H9 (cell line): ENCODE measurements at regions not wholly inside any gene's neighbourhood (a gene's known extent, or its start where the extent isn't known, plus 50 kb on each side); places are given as distances from the start of the nearest gene placed in this dataset.

Source experiments
- DNase-seq: peaks from one replicate; pipeline ENCODE4 v3.0.0-alpha.2; 2017
- H2AFZ ChIP-seq: one replicate; pipeline ENCODE4 v1.6.1; 2013; ENCODE audit warnings: mild to moderate bottlenecking, low read length, control low read depth, moderate library complexity
- H2AK5ac ChIP-seq: 2 replicates; pipeline ENCODE4 v1.6.1; 2013; ENCODE audit warnings: low read length, control low read depth, mixed read lengths; ENCODE audit not compliant: insufficient read length
- H2BK120ac ChIP-seq: one replicate; pipeline ENCODE4 v1.6.1; 2013; ENCODE audit warnings: low read depth, mild to moderate bottlenecking, low read length, control low read depth, inconsistent platforms; ENCODE audit not compliant: poor library complexity, severe bottlenecking
- H2BK12ac ChIP-seq: 2 replicates; pipeline ENCODE4 v1.6.1; 2013; ENCODE audit warnings: low read length, control low read depth, mixed read lengths, low read depth; ENCODE audit not compliant: insufficient read length
- H2BK15ac ChIP-seq: 2 replicates; pipeline ENCODE4 v1.6.1; 2013; ENCODE audit warnings: low read depth, low read length, control low read depth
- H2BK20ac ChIP-seq: one replicate; pipeline ENCODE4 v1.6.1; 2013; ENCODE audit warnings: low read depth, mild to moderate bottlenecking, low read length, control low read depth, inconsistent platforms; ENCODE audit not compliant: poor library complexity, severe bottlenecking
- H2BK5ac ChIP-seq: 2 replicates; pipeline ENCODE4 v1.6.1; 2013; ENCODE audit warnings: low read length, control low read depth, mixed read lengths; ENCODE audit not compliant: insufficient read length
- H3K14ac ChIP-seq: 2 replicates; pipeline ENCODE4 v1.6.1; 2013; ENCODE audit warnings: low read length, control low read depth; ENCODE audit not compliant: insufficient read depth
- H3K18ac ChIP-seq: 2 replicates; pipeline ENCODE4 v1.6.1; 2013; ENCODE audit warnings: low read depth, mild to moderate bottlenecking, mixed read lengths, low read length, control low read depth; ENCODE audit not compliant: insufficient read length
- H3K23ac ChIP-seq: 2 replicates; pipeline ENCODE4 v1.6.1; 2013; ENCODE audit warnings: low read length, control low read depth, mixed read lengths, low read depth; ENCODE audit not compliant: insufficient read length
- H3K23me2 ChIP-seq: 2 replicates; pipeline ENCODE4 v1.6.1; 2013; ENCODE audit warnings: low read depth, mild to moderate bottlenecking, mixed read lengths, low read length, control low read depth; ENCODE audit not compliant: insufficient read length, poor library complexity, severe bottlenecking
- H3K27ac ChIP-seq: 2 replicates; pipeline ENCODE4 v1.5.1; 2013; ENCODE audit warnings: low read length, control low read depth, mixed read lengths, low read depth; ENCODE audit not compliant: insufficient read length
- H3K27me3 ChIP-seq: 2 replicates; pipeline ENCODE4 v1.6.1; 2013; ENCODE audit warnings: low read length, control low read depth, inconsistent platforms; ENCODE audit not compliant: insufficient read depth
- H3K4ac ChIP-seq: 2 replicates; pipeline ENCODE4 v1.6.1; 2013; ENCODE audit warnings: low read depth, mild to moderate bottlenecking, control low read depth, inconsistent platforms, low read length, moderate library complexity
- H3K4me1 ChIP-seq: 2 replicates; pipeline ENCODE4 v1.6.1; 2013; ENCODE audit warnings: low read length, control low read depth, inconsistent platforms; ENCODE audit not compliant: insufficient read depth
- H3K4me2 ChIP-seq: 2 replicates; pipeline ENCODE4 v1.6.1; 2013; ENCODE audit warnings: low read length, control low read depth, mixed read lengths; ENCODE audit not compliant: insufficient read length, insufficient read depth
- H3K56ac ChIP-seq: 2 replicates; pipeline ENCODE4 v1.6.1; 2013; ENCODE audit warnings: low read depth, mild to moderate bottlenecking, mixed read lengths, low read length, control low read depth; ENCODE audit not compliant: insufficient read length
- H3K79me1 ChIP-seq: 2 replicates; pipeline ENCODE4 v1.6.1; 2013; ENCODE audit warnings: low read depth, mild to moderate bottlenecking, moderate library complexity, low read length, control low read depth, inconsistent platforms; ENCODE audit not compliant: insufficient read depth, poor library complexity, severe bottlenecking
- H3K79me2 ChIP-seq: 2 replicates; pipeline ENCODE4 v1.6.1; 2013; ENCODE audit warnings: low read length, control low read depth, inconsistent platforms; ENCODE audit not compliant: insufficient read depth
- H3K9ac ChIP-seq: 2 replicates; pipeline ENCODE4 v1.6.1; 2013; ENCODE audit warnings: low read length, control low read depth, mixed read lengths; ENCODE audit not compliant: insufficient read length; ENCODE audit errors: extremely low read depth
- H3K9me3 ChIP-seq: one replicate; pipeline ENCODE4 v1.6.1; 2013; ENCODE audit warnings: low read depth, low read length, inconsistent platforms; ENCODE audit not compliant: control insufficient read depth
- H3T11ph ChIP-seq: one replicate; pipeline ENCODE4 v1.6.1; 2013; ENCODE audit warnings: mild to moderate bottlenecking, low read length, control low read depth, inconsistent platforms
- H4K20me1 ChIP-seq: one replicate; pipeline ENCODE4 v1.6.1; 2013; ENCODE audit not compliant: control insufficient read depth, insufficient read length, insufficient read depth
- H4K5ac ChIP-seq: 2 replicates; pipeline ENCODE4 v1.6.1; 2013; ENCODE audit warnings: low read depth, mild to moderate bottlenecking, mixed read lengths, low read length, control low read depth; ENCODE audit not compliant: insufficient read length
- H4K8ac ChIP-seq: replicated peaks from 2 replicates; pipeline ENCODE4 v1.6.1; 2013; ENCODE audit warnings: low read length, control low read depth, mixed read lengths, low read depth; ENCODE audit not compliant: insufficient read length
- H4K91ac ChIP-seq: 2 replicates; pipeline ENCODE4 v1.6.1; 2013; ENCODE audit warnings: low read depth, mild to moderate bottlenecking, moderate library complexity, mixed read lengths, low read length, control low read depth; ENCODE audit not compliant: insufficient read length
- H3K27ac Mint-ChIP-seq, 3 experiments: 2 replicates in 2 of 3; 3 replicates in 1 of 3; pipeline ENCODE4 v1.8.0; 2020 to 2021; ENCODE audit warnings: mixed read lengths in 3 of 3, mild to moderate bottlenecking in 1 of 3, moderate library complexity in 1 of 3
- H3K27me3 Mint-ChIP-seq: 2 replicates; pipeline ENCODE4 v1.8.0; 2021; ENCODE audit warnings: low read depth, mild to moderate bottlenecking, moderate library complexity, mixed read lengths
- H3K36me3 Mint-ChIP-seq, 3 experiments: 2 replicates in 2 of 3; 3 replicates in 1 of 3; pipeline ENCODE4 v1.8.0; 2020 to 2021; ENCODE audit warnings: low read depth in 3 of 3, mixed read lengths in 3 of 3; ENCODE audit not compliant: insufficient read depth in 1 of 3
- H3K4me1 Mint-ChIP-seq, 2 experiments: 2 replicates each; pipeline ENCODE4 v1.8.0; 2020; ENCODE audit warnings: mixed read lengths in 2 of 2
- H3K4me3 Mint-ChIP-seq, 2 experiments: 2 replicates in 1 of 2; 3 replicates in 1 of 2; pipeline ENCODE4 v1.8.0; 2020 to 2021; ENCODE audit warnings: mild to moderate bottlenecking in 2 of 2, mixed read lengths in 2 of 2, moderate library complexity in 1 of 2
- H3K9me3 Mint-ChIP-seq, 2 experiments: 2 replicates in 1 of 2; 3 replicates in 1 of 2; pipeline ENCODE4 v1.8.0; 2020; ENCODE audit warnings: mild to moderate bottlenecking in 2 of 2, mixed read lengths in 2 of 2, moderate library complexity in 1 of 2
- WGBS: extraction: QIAGEN DNeasy Blood & Tissue Kit; methylation state at CpG from one replicate; pipeline ENCODE4 v1.1.7; 2013; ENCODE audit warnings: missing lambda C conversion rate, low lambda C conversion rate, mixed read lengths; ENCODE audit not compliant: insufficient read length; ENCODE audit errors: extremely low coverage; 5-methylcytosine and 5-hydroxymethylcytosine counted together
- TF ChIP-seq, protein P1 (sequence below): fragments of 200-600 bp; sonication (generic); conservative IDR thresholded peaks from 3 replicates; pipeline ENCODE4 v1.8.0; 2021; ENCODE audit warnings: antibody characterized with exemption, mild to moderate bottlenecking

DNA sequence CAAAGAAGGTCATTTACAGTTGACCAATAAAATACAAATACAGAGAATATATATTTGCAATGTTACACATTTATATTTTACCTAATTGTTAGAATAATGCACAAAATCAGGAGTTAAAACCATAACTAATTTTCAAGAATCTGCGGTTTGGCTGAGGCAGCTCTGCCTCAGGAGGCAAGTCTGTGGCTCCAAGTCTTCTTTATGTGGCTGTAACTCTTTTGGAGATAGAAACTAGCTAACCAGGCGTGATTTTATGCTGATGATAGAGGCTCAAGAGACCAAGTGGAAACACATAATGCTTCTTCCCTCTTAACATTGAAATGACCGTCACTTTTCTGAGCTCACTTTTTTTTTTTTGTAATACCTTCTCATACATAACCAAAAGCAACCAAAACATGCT is 744.7 kb upstream of the CXADR start:
- Histone ChIP-seq H2BK12ac (no peak overlapping the region), H3K56ac (no peak overlapping the region), H2BK120ac (no peak overlapping the region), H3K4ac (no peak overlapping the region), H3K18ac (no peak overlapping the region), H3K4me2 (no peak overlapping the region), H3K23me2 (no peaks in the 10 kb centered on the region), H2AK5ac (no peak overlapping the region), H4K91ac (no peak overlapping the region), H2BK15ac (no peak overlapping the region), H3K14ac (no peak overlapping the region), H4K20me1 (no peaks in the 10 kb centered on the region), H3K4me1 (no peaks in the 10 kb centered on the region), H3K79me1 (no peaks in the 10 kb centered on the region), H3K27ac (no peak overlapping the region), H3T11ph (no peak overlapping the region), H3K9me3 (no peaks in the 10 kb centered on the region), H3K79me2 (no peaks in the 10 kb centered on the region), H3K9ac (no peak overlapping the region), H4K8ac (no peak overlapping the region), H2AFZ (no peak overlapping the region), H3K27me3 (no peaks in the 10 kb centered on the region), H4K5ac (no peak overlapping the region), H3K23ac (no peak overlapping the region), H2BK5ac (no peak overlapping the region), H2BK20ac (no peak overlapping the region)
- TF ChIP-seq, protein P1, sequence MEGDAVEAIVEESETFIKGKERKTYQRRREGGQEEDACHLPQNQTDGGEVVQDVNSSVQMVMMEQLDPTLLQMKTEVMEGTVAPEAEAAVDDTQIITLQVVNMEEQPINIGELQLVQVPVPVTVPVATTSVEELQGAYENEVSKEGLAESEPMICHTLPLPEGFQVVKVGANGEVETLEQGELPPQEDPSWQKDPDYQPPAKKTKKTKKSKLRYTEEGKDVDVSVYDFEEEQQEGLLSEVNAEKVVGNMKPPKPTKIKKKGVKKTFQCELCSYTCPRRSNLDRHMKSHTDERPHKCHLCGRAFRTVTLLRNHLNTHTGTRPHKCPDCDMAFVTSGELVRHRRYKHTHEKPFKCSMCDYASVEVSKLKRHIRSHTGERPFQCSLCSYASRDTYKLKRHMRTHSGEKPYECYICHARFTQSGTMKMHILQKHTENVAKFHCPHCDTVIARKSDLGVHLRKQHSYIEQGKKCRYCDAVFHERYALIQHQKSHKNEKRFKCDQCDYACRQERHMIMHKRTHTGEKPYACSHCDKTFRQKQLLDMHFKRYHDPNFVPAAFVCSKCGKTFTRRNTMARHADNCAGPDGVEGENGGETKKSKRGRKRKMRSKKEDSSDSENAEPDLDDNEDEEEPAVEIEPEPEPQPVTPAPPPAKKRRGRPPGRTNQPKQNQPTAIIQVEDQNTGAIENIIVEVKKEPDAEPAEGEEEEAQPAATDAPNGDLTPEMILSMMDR: no peak
- Mint-ChIP-seq H3K27me3 (no peaks in the 10 kb centered on the region), H3K4me3 (no peak overlapping the region), H3K9me3 (peaks cover 4% of the 10 kb centered on the region in 2 experiments; a peak in 2 of 5 replicates), H3K27ac (no peak overlapping the region), H3K36me3 (no peaks in the 10 kb centered on the region), H3K4me1 (no peaks in the 10 kb centered on the region)
- DNase-seq: no peak
- WGBS: no CpG with 5 or more reads among the region's 3 CpGs
